Activated naive CD8-positive, alpha-beta T cell treated with anti-CD3 and anti-CD28 coated beads, Interleukin-2, amount 50 U/mL, for 24 hours (primary cell): ENCODE measurements at regions not wholly inside any gene's neighbourhood (a gene's known extent, or its start where the extent isn't known, plus 50 kb on each side); places are given as distances from the start of the nearest gene placed in this dataset.
"Not testable (repeated sequence)": the region's sequence is repeated elsewhere in the genome, so short reads cannot be mapped to it uniquely, and the experiment has no call there.

Experiments used
- ATAC-seq: fragments of 150-1000 bp; cut with Tn5 transposase; one replicate; pipeline ENCODE4 v1.10.0; 2021
- DNase-seq: peaks from one replicate; pipeline ENCODE4 v3.0.0; 2021
- H3K27ac Mint-ChIP-seq: one replicate; pipeline ENCODE4 v1.8.0; 2021; ENCODE audit warnings: mild to moderate bottlenecking, mixed read lengths
- H3K27me3 Mint-ChIP-seq: one replicate; pipeline ENCODE4 v1.8.0; 2021; ENCODE audit warnings: mixed read lengths
- H3K36me3 Mint-ChIP-seq: one replicate; pipeline ENCODE4 v1.8.0; 2021; ENCODE audit warnings: low read depth, mixed read lengths
- H3K4me1 Mint-ChIP-seq: one replicate; pipeline ENCODE4 v1.8.0; 2021; ENCODE audit warnings: mixed read lengths
- H3K4me3 Mint-ChIP-seq: one replicate; pipeline ENCODE4 v1.8.0; 2021; ENCODE audit warnings: mild to moderate bottlenecking, moderate library complexity, mixed read lengths
- H3K9me3 Mint-ChIP-seq: one replicate; pipeline ENCODE4 v1.8.0; 2021; ENCODE audit warnings: mixed read lengths

- no peak overlapping the region for H3K4me3 Mint-ChIP-seq
- peaks cover 36% of the 10 kb centered on the region for H3K9me3 Mint-ChIP-seq
- H3K4me1 Mint-ChIP-seq: no peaks in the 10 kb centered on the region
- ATAC-seq (no peak), DNase-seq (no peak)
- H3K27me3 Mint-ChIP-seq: peaks cover 1% of the 10 kb centered on the region
- H3K36me3 Mint-ChIP-seq: no peaks in the 10 kb centered on the region
- no peak overlapping the region for H3K27ac Mint-ChIP-seq
These were observed 87.9 kb upstream of the MSTN start for GRCh38 chr2:190150413-190150812.

GRCh38 chr2:190149908-190150307 is 87.4 kb upstream of the MSTN start:
- Mint-ChIP-seq H3K27ac (no peak overlapping the region), H3K9me3 (peaks cover 36% of the 10 kb centered on the region), H3K27me3 (peaks cover 1% of the 10 kb centered on the region), H3K36me3 (no peaks in the 10 kb centered on the region), H3K4me1 (no peaks in the 10 kb centered on the region), H3K4me3 (no peak overlapping the region)
- ATAC-seq (no peak), DNase-seq (no peak)

GRCh38 chr2:190149200-190149599 is 86.7 kb upstream of the MSTN start:
- Mint-ChIP-seq H3K36me3 (no peaks in the 10 kb centered on the region), H3K4me1 (no peaks in the 10 kb centered on the region), H3K9me3 (peaks cover 36% of the 10 kb centered on the region), H3K27me3 (peaks cover 1% of the 10 kb centered on the region), H3K27ac (no peak overlapping the region), H3K4me3 (no peak overlapping the region)
- DNase-seq: no peak
- no peak for ATAC-seq

GRCh38 chr2:190146109-190146508 is 83.6 kb upstream of the MSTN start:
- H3K4me1 Mint-ChIP-seq, ATAC-seq, H3K27ac Mint-ChIP-seq, H3K27me3 Mint-ChIP-seq, H3K36me3 Mint-ChIP-seq, H3K4me3 Mint-ChIP-seq, DNase-seq: not testable (repeated sequence)
- peaks cover 36% of the 10 kb centered on the region for H3K9me3 Mint-ChIP-seq

GRCh38 chr2:190140474-190140873 is 77.9 kb upstream of the MSTN start:
- not testable (repeated sequence) for H3K27ac Mint-ChIP-seq, H3K4me3 Mint-ChIP-seq, H3K36me3 Mint-ChIP-seq, DNase-seq, ATAC-seq, H3K4me1 Mint-ChIP-seq, H3K27me3 Mint-ChIP-seq
- H3K9me3 Mint-ChIP-seq: peaks cover 22% of the 10 kb centered on the region

GRCh38 chr2:190139371-190139770 is 76.8 kb upstream of the MSTN start:
- ATAC-seq: no peak
- no peak overlapping the region for H3K27ac Mint-ChIP-seq
- no peak for DNase-seq
- no peak overlapping the region for H3K4me3 Mint-ChIP-seq
- no peaks in the 10 kb centered on the region for H3K4me1 Mint-ChIP-seq
- peaks cover 10% of the 10 kb centered on the region for H3K36me3 Mint-ChIP-seq
- peaks cover 22% of the 10 kb centered on the region for H3K9me3 Mint-ChIP-seq
- H3K27me3 Mint-ChIP-seq: no peaks in the 10 kb centered on the region

GRCh38 chr2:190138032-190138431 is 75.5 kb upstream of the MSTN start:
- Mint-ChIP-seq H3K4me3 (no peak overlapping the region), H3K27me3 (no peaks in the 10 kb centered on the region), H3K4me1 (no peaks in the 10 kb centered on the region), H3K36me3 (peaks cover 10% of the 10 kb centered on the region), H3K27ac (no peak overlapping the region), H3K9me3 (peaks cover 22% of the 10 kb centered on the region)
- DNase-seq (no peak), ATAC-seq (no peak)

- Mint-ChIP-seq H3K27ac (no peak overlapping the region), H3K27me3 (no peaks in the 10 kb centered on the region), H3K4me3 (no peak overlapping the region), H3K9me3 (peaks cover 22% of the 10 kb centered on the region), H3K4me1 (no peaks in the 10 kb centered on the region), H3K36me3 (peaks cover 9% of the 10 kb centered on the region)
- DNase-seq: no peak
- ATAC-seq: no peak
These were observed 75.0 kb upstream of the MSTN start for GRCh38 chr2:190137561-190137960.

GRCh38 chr2:190136825-190137224 is 74.3 kb upstream of the MSTN start:
- peaks cover 8% of the 10 kb centered on the region for H3K36me3 Mint-ChIP-seq
- DNase-seq (no peak), ATAC-seq (no peak)
- peaks cover 22% of the 10 kb centered on the region for H3K9me3 Mint-ChIP-seq
- no peak overlapping the region for H3K27ac Mint-ChIP-seq
- no peak overlapping the region for H3K4me3 Mint-ChIP-seq
- H3K4me1 Mint-ChIP-seq: no peaks in the 10 kb centered on the region
- H3K27me3 Mint-ChIP-seq: no peaks in the 10 kb centered on the region

- H3K36me3 Mint-ChIP-seq: peaks cover 8% of the 10 kb centered on the region
- DNase-seq (no peak), ATAC-seq (no peak)
- H3K27me3 Mint-ChIP-seq: no peaks in the 10 kb centered on the region
- no peak overlapping the region for H3K4me3 Mint-ChIP-seq
- H3K27ac Mint-ChIP-seq: no peak overlapping the region
- no peaks in the 10 kb centered on the region for H3K4me1 Mint-ChIP-seq
- peaks cover 18% of the 10 kb centered on the region for H3K9me3 Mint-ChIP-seq
These were observed 73.7 kb upstream of the MSTN start for GRCh38 chr2:190136259-190136658.

GRCh38 chr2:190129421-190130199 is 67.1 kb upstream of the MSTN start:
- Mint-ChIP-seq H3K27ac (no peak overlapping the region), H3K27me3 (no peaks in the 10 kb centered on the region), H3K36me3 (no peaks in the 10 kb centered on the region), H3K4me1 (no peaks in the 10 kb centered on the region), H3K9me3 (no peaks in the 10 kb centered on the region), H3K4me3 (no peak overlapping the region)
- DNase-seq (no peak), ATAC-seq (no peak)

- H3K27me3 Mint-ChIP-seq: no peaks in the 10 kb centered on the region
- H3K4me1 Mint-ChIP-seq: no peaks in the 10 kb centered on the region
- ATAC-seq: no peak
- no peak for DNase-seq
- no peak overlapping the region for H3K4me3 Mint-ChIP-seq
- H3K27ac Mint-ChIP-seq: no peak overlapping the region
- H3K36me3 Mint-ChIP-seq: no peaks in the 10 kb centered on the region
- H3K9me3 Mint-ChIP-seq: no peaks in the 10 kb centered on the region
These were observed 65.1 kb upstream of the MSTN start for GRCh38 chr2:190127651-190128050.

- no peak overlapping the region for H3K27ac Mint-ChIP-seq
- H3K9me3 Mint-ChIP-seq: no peaks in the 10 kb centered on the region
- no peaks in the 10 kb centered on the region for H3K4me1 Mint-ChIP-seq
- no peak overlapping the region for H3K4me3 Mint-ChIP-seq
- ATAC-seq: no peak
- no peak for DNase-seq
- H3K36me3 Mint-ChIP-seq: no peaks in the 10 kb centered on the region
- H3K27me3 Mint-ChIP-seq: no peaks in the 10 kb centered on the region
These were observed 64.3 kb upstream of the MSTN start for GRCh38 chr2:190126798-190127197.

GRCh38 chr2:190123956-190124355 is 61.4 kb upstream of the MSTN start:
- peaks cover 13% of the 10 kb centered on the region for H3K4me1 Mint-ChIP-seq
- H3K36me3 Mint-ChIP-seq: no peaks in the 10 kb centered on the region
- ATAC-seq (no peak), DNase-seq (no peak)
- no peaks in the 10 kb centered on the region for H3K9me3 Mint-ChIP-seq
- no peaks in the 10 kb centered on the region for H3K27me3 Mint-ChIP-seq
- no peak overlapping the region for H3K4me3 Mint-ChIP-seq
- no peak overlapping the region for H3K27ac Mint-ChIP-seq

GRCh38 chr2:190121971-190122370 is 59.4 kb upstream of the MSTN start:
- Mint-ChIP-seq H3K27ac (no peak overlapping the region), H3K27me3 (no peaks in the 10 kb centered on the region), H3K4me3 (no peak overlapping the region), H3K4me1 (peaks cover 13% of the 10 kb centered on the region), H3K9me3 (no peaks in the 10 kb centered on the region), H3K36me3 (no peaks in the 10 kb centered on the region)
- ATAC-seq (no peak), DNase-seq (no peak)

GRCh38 chr2:190121305-190121704 is 58.8 kb upstream of the MSTN start:
- Mint-ChIP-seq H3K4me3 (no peak overlapping the region), H3K4me1 (peaks cover 13% of the 10 kb centered on the region), H3K27me3 (no peaks in the 10 kb centered on the region), H3K27ac (no peak overlapping the region), H3K9me3 (no peaks in the 10 kb centered on the region), H3K36me3 (no peaks in the 10 kb centered on the region)
- DNase-seq (no peak), ATAC-seq (no peak)
